B cell (primary cell): ENCODE measurements at regions not wholly inside any gene's neighbourhood (a gene's known extent, or its start where the extent isn't known, plus 50 kb on each side); places are given as distances from the start of the nearest gene placed in this dataset.

Source experiments
- ATAC-seq: fragments of 200-7000 bp; cut with Tn5 transposase; one replicate; pipeline ENCODE4 v1.10.0; 2021; ENCODE audit warnings: low read depth, mild to moderate bottlenecking, moderate number of reproducible peaks, moderate library complexity
- CTCF ChIA-PET: fragments of 350-600 bp; sonication (Branson Sonifier 250); formaldehyde crosslinking; loops from one replicate; lab custom pipeline; 2021; ENCODE audit warnings: antibody characterized with exemption, inconsistent platforms; lab: Charles Lee
- POLR2A ChIA-PET: fragments of 350-600 bp; sonication (Branson Sonifier 250); formaldehyde crosslinking; loops from one replicate; lab custom pipeline; 2021; ENCODE audit warnings: antibody characterized with exemption; lab: Charles Lee
- DNase-seq: peaks from one replicate; pipeline ENCODE4 v3.0.0; 2013
- H2AFZ ChIP-seq: 2 replicates; pipeline ENCODE4 v1.6.1; 2012; ENCODE audit warnings: mild to moderate bottlenecking, low read depth, low read length; ENCODE audit not compliant: insufficient read depth, poor library complexity, severe bottlenecking
- H3K27ac ChIP-seq, 2 donors: 1 replicate in 1 of 2; 2 replicates in 1 of 2; pipeline ENCODE4 v1.5.1; 2012 to 2013; ENCODE audit warnings: low read length in 2 of 2, mild to moderate bottlenecking in 2 of 2, moderate library complexity in 1 of 2
- H3K27me3 ChIP-seq, 4 experiments: fragments of 200-600 bp in 1 of 4; sonication (generic) in 1 of 4; replicated peaks in 1 of 4; 1 replicate in 2 of 4; 2 replicates in 2 of 4; pipeline versions ENCODE4 v1.6.1 to v1.7.0; 2013 to 2016; ENCODE audit warnings: low read length in 3 of 4, mild to moderate bottlenecking in 2 of 4, mixed read lengths in 1 of 4, moderate library complexity in 1 of 4; ENCODE audit not compliant: insufficient read depth in 4 of 4, control insufficient read depth in 3 of 4; ENCODE audit errors: control extremely low read depth in 1 of 4
- H3K36me3 ChIP-seq, 2 experiments: replicated peaks in 1 of 2; 1 replicate in 1 of 2; 2 replicates in 1 of 2; pipeline versions ENCODE4 v1.6.1 to v1.7.1; 2013; ENCODE audit warnings: low read length in 1 of 2; ENCODE audit not compliant: insufficient read depth in 2 of 2, control insufficient read depth in 1 of 2; ENCODE audit errors: control extremely low read depth in 1 of 2, extremely low read depth in 1 of 2
- H3K4me1 ChIP-seq, 2 donors: fragments of 200-600 bp in 1 of 2; sonication (generic) in 1 of 2; 1 replicate in 1 of 2; 2 replicates in 1 of 2; pipeline versions ENCODE4 v1.5.1 to v1.6.1; 2013 to 2017; ENCODE audit warnings: low read length in 2 of 2; ENCODE audit not compliant: control insufficient read depth in 2 of 2, insufficient read depth in 2 of 2
- H3K4me2 ChIP-seq: replicated peaks from 2 replicates; pipeline ENCODE3; 2012; ENCODE audit warnings: mild to moderate bottlenecking, low read depth, low read length; ENCODE audit not compliant: poor library complexity, severe bottlenecking
- H3K4me3 ChIP-seq, 5 experiments: fragments of 200-600 bp in 1 of 5; sonication (generic) in 1 of 5; 1 replicate in 3 of 5; 2 replicates in 2 of 5; pipeline versions ENCODE4 v1.5.1 to v1.7.0; 2011 to 2016; ENCODE audit warnings: low read length in 4 of 5, mild to moderate bottlenecking in 4 of 5, low read depth in 2 of 5, control low read depth in 1 of 5, moderate library complexity in 1 of 5; ENCODE audit not compliant: insufficient read depth in 1 of 5; ENCODE audit errors: control extremely low read depth in 1 of 5, extremely low read depth in 1 of 5
- H3K79me2 ChIP-seq: fragments of 200-600 bp; sonication (generic); one replicate; pipeline ENCODE4 v1.6.0; 2016; ENCODE audit warnings: low read length; ENCODE audit not compliant: control insufficient read depth, insufficient read depth
- H3K9ac ChIP-seq: fragments of 200-600 bp; sonication (generic); 2 replicates; pipeline ENCODE4 v1.6.1; 2017; ENCODE audit warnings: mild to moderate bottlenecking, low read length, moderate library complexity
- H3K9me3 ChIP-seq, 3 donors: one replicate each; pipeline versions ENCODE4 v1.6.1 to v1.7.1; 2013; ENCODE audit warnings: low read length in 2 of 3; ENCODE audit not compliant: control insufficient read depth in 2 of 3, insufficient read depth in 1 of 3; ENCODE audit errors: control extremely low read depth in 1 of 3
- H4K20me1 ChIP-seq: 2 replicates; pipeline ENCODE4 v1.6.0; 2012; ENCODE audit warnings: mild to moderate bottlenecking, low read length; ENCODE audit not compliant: insufficient read depth, control insufficient read depth, poor library complexity, severe bottlenecking
- H3K27ac Mint-ChIP-seq: one replicate; pipeline ENCODE4 v1.8.0; 2021; ENCODE audit warnings: mixed read lengths
- H3K27me3 Mint-ChIP-seq: one replicate; pipeline ENCODE4 v1.8.0; 2021; ENCODE audit warnings: mixed read lengths
- H3K4me1 Mint-ChIP-seq: one replicate; pipeline ENCODE4 v1.8.0; 2021; ENCODE audit warnings: mixed read lengths
- H3K4me3 Mint-ChIP-seq: one replicate; pipeline ENCODE4 v1.8.0; 2021; ENCODE audit warnings: mixed read lengths
- H3K9me3 Mint-ChIP-seq: one replicate; pipeline ENCODE4 v1.8.0; 2022; ENCODE audit warnings: mixed read lengths; ENCODE audit not compliant: insufficient read depth
- EZH2 ChIP-seq: IDR thresholded peaks from 2 replicates; pipeline ENCODE4 v1.6.1; 2012; ENCODE audit warnings: borderline replicate concordance, low read depth, mild to moderate bottlenecking, moderate library complexity, low read length; ENCODE audit not compliant: insufficient read depth, poor library complexity, severe bottlenecking
- WGBS: methylation state at CpG from one replicate; pipeline ENCODE4 v1.1.5; 2013; ENCODE audit warnings: missing lambda C conversion rate; ENCODE audit not compliant: insufficient coverage; 5-methylcytosine and 5-hydroxymethylcytosine counted together
- intact Hi-C: fragments of 100-400 bp; cut with micrococcal nuclease; formaldehyde crosslinking; loops from one replicate; pipeline ENCODE4 v1.10.0; 2022
- TF ChIP-seq, protein P1 (sequence below): fragments of 200-600 bp; IDR thresholded peaks from one replicate; pipeline ENCODE4 v1.8.0; 2022; ENCODE audit warnings: antibody characterized with exemption, mild to moderate bottlenecking

DNA sequence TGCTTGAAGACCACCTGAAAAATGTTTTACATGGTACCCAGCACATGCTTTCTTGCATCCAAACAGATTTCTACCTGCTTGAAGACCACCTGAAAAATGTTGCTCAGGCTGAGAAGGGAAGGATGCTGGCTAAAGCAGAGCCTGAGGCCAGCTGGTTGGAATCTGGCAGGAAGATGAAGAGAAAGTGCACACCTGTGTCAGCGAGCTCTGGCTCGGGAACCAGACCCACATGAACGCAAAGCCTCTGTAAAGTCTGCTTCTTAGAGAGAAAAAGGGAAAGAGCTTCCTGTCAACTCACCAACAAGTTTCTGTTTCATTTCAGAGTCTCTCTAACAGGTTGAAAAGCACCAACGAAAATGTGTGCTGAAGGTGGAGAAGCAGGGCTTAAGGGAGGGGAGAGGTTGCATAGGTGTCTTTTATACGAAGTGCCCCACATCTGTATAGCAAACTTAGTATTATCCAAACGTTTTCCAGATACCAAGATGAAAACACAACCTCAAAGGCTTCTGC is 226.0 kb downstream of the TOX3 start:
- Histone ChIP-seq H3K9me3 (peaks cover 0 to 4% (median 1%) of the 10 kb centered on the region in 3 donors), H3K4me1 (no peaks in the 10 kb centered on the region), H3K27me3 (no peaks in the 10 kb centered on the region), H3K9ac (no peak overlapping the region), H3K36me3 (no peaks in the 10 kb centered on the region), H4K20me1 (no peaks in the 10 kb centered on the region), H3K79me2 (no peaks in the 10 kb centered on the region), H3K4me2 (no peak overlapping the region), H3K4me3 (no peak overlapping the region), H3K27ac (no peak overlapping the region), H2AFZ (no peak overlapping the region)
- no peak for TF ChIP-seq EZH2
- TF ChIP-seq, protein P1, sequence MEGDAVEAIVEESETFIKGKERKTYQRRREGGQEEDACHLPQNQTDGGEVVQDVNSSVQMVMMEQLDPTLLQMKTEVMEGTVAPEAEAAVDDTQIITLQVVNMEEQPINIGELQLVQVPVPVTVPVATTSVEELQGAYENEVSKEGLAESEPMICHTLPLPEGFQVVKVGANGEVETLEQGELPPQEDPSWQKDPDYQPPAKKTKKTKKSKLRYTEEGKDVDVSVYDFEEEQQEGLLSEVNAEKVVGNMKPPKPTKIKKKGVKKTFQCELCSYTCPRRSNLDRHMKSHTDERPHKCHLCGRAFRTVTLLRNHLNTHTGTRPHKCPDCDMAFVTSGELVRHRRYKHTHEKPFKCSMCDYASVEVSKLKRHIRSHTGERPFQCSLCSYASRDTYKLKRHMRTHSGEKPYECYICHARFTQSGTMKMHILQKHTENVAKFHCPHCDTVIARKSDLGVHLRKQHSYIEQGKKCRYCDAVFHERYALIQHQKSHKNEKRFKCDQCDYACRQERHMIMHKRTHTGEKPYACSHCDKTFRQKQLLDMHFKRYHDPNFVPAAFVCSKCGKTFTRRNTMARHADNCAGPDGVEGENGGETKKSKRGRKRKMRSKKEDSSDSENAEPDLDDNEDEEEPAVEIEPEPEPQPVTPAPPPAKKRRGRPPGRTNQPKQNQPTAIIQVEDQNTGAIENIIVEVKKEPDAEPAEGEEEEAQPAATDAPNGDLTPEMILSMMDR, result no peak
- H3K27me3 Mint-ChIP-seq, result no peaks in the 10 kb centered on the region
- intact Hi-C loops, result no loop called here
- ChIA-PET POLR2A (no interaction called here), CTCF (no interaction called here)
- no peak for DNase-seq
- no peaks in the 10 kb centered on the region for H3K4me1 Mint-ChIP-seq
- ATAC-seq, result no peak
- H3K27ac Mint-ChIP-seq, result no peak overlapping the region
- H3K9me3 Mint-ChIP-seq, result no peaks in the 10 kb centered on the region
- WGBS, result 93% methylated on average over 3 of the region's 6 CpGs
- no peak overlapping the region for H3K4me3 Mint-ChIP-seq

DNA sequence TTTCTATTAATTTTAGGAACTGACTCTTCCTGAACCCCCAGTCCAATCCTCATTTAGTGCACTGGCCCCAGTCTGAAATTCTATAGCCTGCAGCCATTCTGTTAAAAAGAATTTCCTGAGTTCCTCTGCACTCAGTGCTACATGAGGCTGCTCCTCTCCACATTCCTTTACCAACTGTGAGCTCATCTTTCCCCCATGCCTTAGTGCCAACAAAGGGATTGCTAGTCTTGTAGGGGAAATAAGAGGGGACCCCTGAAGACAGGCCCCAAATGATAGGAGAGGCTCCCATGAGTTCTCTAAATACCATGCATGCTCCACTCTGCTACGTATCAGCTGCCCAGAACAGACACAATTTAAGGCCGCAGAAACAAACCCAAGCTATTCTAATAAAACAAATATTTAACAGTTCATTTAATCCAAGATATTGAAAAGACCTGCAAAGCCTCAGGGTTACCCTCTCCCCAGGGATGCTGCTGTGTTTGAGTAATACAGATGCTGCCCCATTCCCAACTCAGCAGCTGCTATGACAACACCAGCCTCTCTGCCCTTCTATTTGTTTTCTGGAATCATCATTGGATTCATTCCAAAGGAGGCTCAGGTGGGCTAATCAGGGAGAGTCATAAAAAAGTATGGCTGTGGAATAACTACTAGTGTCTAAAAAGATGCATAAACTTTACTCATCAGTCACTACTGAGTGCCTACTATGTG is 228.5 kb downstream of the TOX3 start:
- H3K4me3 Mint-ChIP-seq, result no peak overlapping the region
- peaks cover 3% of the 10 kb centered on the region for H3K9me3 Mint-ChIP-seq
- no peak overlapping the region for H3K27ac Mint-ChIP-seq
- Histone ChIP-seq H3K9ac (no peak overlapping the region), H3K79me2 (no peaks in the 10 kb centered on the region), H3K4me1 (no peaks in the 10 kb centered on the region), H3K4me2 (no peak overlapping the region), H2AFZ (no peak overlapping the region), H4K20me1 (no peaks in the 10 kb centered on the region), H3K9me3 (peaks cover 0 to 1% (median 0%) of the 10 kb centered on the region in 3 donors), H3K27ac (no peak overlapping the region), H3K27me3 (no peaks in the 10 kb centered on the region), H3K36me3 (no peaks in the 10 kb centered on the region), H3K4me3 (no peak overlapping the region)
- no peak for DNase-seq
- no peak for ATAC-seq
- CTCF ChIA-PET, result no interaction called here
- no peak for TF ChIP-seq EZH2
- TF ChIP-seq, protein P1, result no peak
- POLR2A ChIA-PET, result no interaction called here
- H3K4me1 Mint-ChIP-seq, result no peaks in the 10 kb centered on the region
- H3K27me3 Mint-ChIP-seq, result no peaks in the 10 kb centered on the region
- intact Hi-C loops, result no loop called here
- WGBS, result 63% methylated on average over 1 of the region's 2 CpGs
